ENCODE measurements at regions not wholly inside any gene's neighbourhood (a gene's known extent, or its start where the extent isn't known, plus 50 kb on each side); places are given as distances from the start of the nearest gene placed in this dataset.
A peak's percentile ranks its signal among the peaks of the same experiment; 100 is the strongest.

DNA sequence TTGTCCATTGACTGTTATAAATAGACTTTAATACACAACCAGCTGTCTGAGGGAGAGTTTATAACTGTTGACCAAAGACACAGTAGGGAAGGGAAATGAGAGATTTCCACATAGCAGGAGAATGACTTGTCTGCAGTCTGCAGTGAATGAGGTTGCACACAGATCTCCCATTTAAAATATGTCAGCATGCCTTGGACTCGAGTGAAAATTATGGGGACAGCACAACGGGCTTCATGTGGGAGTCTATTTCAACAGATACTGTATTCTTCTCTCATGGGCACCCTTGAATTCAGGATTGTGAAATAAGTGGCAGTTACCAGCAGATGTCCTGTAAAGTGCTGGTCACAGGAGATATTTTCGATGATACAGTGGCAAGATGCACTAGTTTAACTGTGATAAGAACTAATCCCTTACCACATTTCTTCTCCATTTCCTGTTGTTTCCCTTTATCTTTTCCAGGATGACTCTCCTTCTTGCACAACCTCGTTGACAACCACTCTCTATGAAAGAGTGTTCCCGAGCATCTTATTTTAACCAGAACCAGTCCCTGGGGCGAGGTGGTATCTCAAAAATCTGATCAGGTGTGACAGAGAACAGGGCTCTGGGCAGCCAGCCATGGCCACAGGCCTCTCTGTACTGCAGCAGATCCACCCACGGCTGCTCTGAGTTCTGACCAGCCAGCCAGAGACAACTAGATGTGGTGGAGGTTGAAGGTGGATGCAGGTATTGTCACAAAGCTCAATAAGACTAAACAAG is 51.5 kb upstream of the MAP3K1 start (continued):
- TF ChIP-seq, protein P1, sequence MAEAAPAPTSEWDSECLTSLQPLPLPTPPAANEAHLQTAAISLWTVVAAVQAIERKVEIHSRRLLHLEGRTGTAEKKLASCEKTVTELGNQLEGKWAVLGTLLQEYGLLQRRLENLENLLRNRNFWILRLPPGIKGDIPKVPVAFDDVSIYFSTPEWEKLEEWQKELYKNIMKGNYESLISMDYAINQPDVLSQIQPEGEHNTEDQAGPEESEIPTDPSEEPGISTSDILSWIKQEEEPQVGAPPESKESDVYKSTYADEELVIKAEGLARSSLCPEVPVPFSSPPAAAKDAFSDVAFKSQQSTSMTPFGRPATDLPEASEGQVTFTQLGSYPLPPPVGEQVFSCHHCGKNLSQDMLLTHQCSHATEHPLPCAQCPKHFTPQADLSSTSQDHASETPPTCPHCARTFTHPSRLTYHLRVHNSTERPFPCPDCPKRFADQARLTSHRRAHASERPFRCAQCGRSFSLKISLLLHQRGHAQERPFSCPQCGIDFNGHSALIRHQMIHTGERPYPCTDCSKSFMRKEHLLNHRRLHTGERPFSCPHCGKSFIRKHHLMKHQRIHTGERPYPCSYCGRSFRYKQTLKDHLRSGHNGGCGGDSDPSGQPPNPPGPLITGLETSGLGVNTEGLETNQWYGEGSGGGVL (CRISPR knock-in tag; IDR thresholded peaks at IDR 0.05): no peak
- TF ChIP-seq EP300 (IDR thresholded peaks at IDR 0.05; ENCODE audit: low read length) (peak; percentile 92), BRF1 (IDR thresholded peaks at IDR 0.05; ENCODE audit: borderline replicate concordance, extremely low read depth, insufficient read length) (no peak), NUFIP1 (IDR thresholded peaks at IDR 0.05; ENCODE audit: partially characterized antibody) (no peak), DIDO1 (tag; IDR thresholded peaks at IDR 0.05; ENCODE audit: low read depth) (no peak), CREB1 (IDR thresholded peaks at IDR 0.05) (no peak; the same call in 1 of the 2 replicates), CREB1 (CRISPR knock-in tag; IDR thresholded peaks at IDR 0.05) (no peak), ZNF143 (CRISPR knock-in tag; IDR thresholded peaks at IDR 0.05) (no peak), HMGXB4 (CRISPR knock-in tag; IDR thresholded peaks at IDR 0.05) (no peak), MXD1 (CRISPR knock-in tag; IDR thresholded peaks at IDR 0.05; ENCODE audit: borderline replicate concordance, poor library complexity, severe bottlenecking) (no peak), STAT5A (IDR thresholded peaks at IDR 0.05; ENCODE audit: borderline replicate concordance, low read length) (peak; percentile 85), PTTG1 (tag; IDR thresholded peaks at IDR 0.05; ENCODE audit: low read depth) (no peak), HSF4 (CRISPR knock-in tag; IDR thresholded peaks at IDR 0.05; ENCODE audit: borderline replicate concordance) (no peak)
- TF ChIP-seq, protein P2, sequence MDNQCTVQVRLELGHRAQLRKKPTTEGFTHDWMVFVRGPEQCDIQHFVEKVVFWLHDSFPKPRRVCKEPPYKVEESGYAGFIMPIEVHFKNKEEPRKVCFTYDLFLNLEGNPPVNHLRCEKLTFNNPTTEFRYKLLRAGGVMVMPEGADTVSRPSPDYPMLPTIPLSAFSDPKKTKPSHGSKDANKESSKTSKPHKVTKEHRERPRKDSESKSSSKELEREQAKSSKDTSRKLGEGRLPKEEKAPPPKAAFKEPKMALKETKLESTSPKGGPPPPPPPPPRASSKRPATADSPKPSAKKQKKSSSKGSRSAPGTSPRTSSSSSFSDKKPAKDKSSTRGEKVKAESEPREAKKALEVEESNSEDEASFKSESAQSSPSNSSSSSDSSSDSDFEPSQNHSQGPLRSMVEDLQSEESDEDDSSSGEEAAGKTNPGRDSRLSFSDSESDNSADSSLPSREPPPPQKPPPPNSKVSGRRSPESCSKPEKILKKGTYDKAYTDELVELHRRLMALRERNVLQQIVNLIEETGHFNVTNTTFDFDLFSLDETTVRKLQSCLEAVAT (IDR thresholded peaks at IDR 0.05): no peak
- TF ChIP-seq, protein P3, sequence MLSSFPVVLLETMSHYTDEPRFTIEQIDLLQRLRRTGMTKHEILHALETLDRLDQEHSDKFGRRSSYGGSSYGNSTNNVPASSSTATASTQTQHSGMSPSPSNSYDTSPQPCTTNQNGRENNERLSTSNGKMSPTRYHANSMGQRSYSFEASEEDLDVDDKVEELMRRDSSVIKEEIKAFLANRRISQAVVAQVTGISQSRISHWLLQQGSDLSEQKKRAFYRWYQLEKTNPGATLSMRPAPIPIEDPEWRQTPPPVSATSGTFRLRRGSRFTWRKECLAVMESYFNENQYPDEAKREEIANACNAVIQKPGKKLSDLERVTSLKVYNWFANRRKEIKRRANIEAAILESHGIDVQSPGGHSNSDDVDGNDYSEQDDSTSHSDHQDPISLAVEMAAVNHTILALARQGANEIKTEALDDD (IDR thresholded peaks at IDR 0.05): peak; percentile 98
- TF ChIP-seq, protein P4, sequence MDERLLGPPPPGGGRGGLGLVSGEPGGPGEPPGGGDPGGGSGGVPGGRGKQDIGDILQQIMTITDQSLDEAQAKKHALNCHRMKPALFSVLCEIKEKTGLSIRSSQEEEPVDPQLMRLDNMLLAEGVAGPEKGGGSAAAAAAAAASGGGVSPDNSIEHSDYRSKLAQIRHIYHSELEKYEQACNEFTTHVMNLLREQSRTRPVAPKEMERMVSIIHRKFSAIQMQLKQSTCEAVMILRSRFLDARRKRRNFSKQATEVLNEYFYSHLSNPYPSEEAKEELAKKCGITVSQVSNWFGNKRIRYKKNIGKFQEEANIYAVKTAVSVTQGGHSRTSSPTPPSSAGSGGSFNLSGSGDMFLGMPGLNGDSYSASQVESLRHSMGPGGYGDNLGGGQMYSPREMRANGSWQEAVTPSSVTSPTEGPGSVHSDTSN (CRISPR knock-in tag; IDR thresholded peaks at IDR 0.05; ENCODE audit: low read depth): no peak
- TF ChIP-seq, protein P4 (tag; conservative IDR thresholded peaks at IDR 0.05; ENCODE audit: low read depth): peak; percentile 33; the same call in 1 of the 2 replicates

Measured in K562 (cell line).